GM21360 (cell line): ENCODE measurements at regions not wholly inside any gene's neighbourhood (a gene's known extent, or its start where the extent isn't known, plus 50 kb on each side); places are given as distances from the start of the nearest gene placed in this dataset.

Experiments used
- ATAC-seq: cut with Tn5 transposase; IDR thresholded peaks from one replicate; pipeline ENCODE4 v1.9.1; 2021; ENCODE audit warnings: mild to moderate bottlenecking, moderate library complexity; ENCODE audit not compliant: unreplicated experiment

- ATAC-seq, result no peak
Measured at GRCh38 chr10:43811871-43812270, 163.2 kb upstream of the ZNF32 start.

GRCh38 chr10:43809211-43809930 is 160.7 kb upstream of the ZNF32 start:
- ATAC-seq, result no peak

DNA sequence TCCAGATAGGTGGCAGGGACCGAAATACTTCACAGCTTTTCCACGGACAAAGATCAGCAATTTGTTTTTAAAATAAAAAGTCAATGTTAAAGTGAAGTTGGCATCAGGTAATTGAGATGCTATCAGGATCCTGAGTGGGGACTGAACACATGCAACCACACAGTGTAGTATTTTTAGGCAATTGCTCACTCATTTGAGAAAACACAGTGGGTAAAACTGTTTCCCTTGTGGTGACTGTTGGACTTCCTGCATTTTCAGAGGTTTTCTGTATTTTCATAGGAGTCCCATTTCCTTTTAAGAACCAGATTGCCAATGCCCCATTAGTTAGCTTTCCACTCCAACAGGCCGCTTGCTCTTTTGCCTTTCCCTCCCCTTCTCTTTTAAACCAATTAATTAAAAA is 159.5 kb upstream of the ZNF32 start:
- ATAC-seq, result no peak

GRCh38 chr10:43806831-43807640 is 158.4 kb upstream of the ZNF32 start:
- no peak for ATAC-seq

DNA sequence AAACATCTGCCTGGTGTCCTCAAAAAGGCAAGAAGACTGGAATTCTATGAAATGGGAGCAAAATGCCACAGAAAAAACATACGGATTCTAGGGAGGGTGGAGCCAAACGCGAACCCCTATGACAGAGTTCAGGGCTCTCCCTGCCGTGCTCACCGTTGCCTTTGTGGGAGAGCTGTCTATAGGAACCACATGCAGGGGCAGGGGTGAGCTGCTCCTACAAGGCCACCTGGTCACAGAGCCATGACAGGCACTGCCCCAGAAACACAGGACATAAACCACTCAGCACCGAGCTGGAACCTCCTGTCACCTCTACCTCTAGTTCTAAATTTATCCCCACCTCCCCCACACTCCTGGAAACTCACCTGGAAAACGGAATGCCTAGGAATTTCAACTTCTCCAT is 155.1 kb upstream of the ZNF32 start:
- no peak for ATAC-seq

DNA sequence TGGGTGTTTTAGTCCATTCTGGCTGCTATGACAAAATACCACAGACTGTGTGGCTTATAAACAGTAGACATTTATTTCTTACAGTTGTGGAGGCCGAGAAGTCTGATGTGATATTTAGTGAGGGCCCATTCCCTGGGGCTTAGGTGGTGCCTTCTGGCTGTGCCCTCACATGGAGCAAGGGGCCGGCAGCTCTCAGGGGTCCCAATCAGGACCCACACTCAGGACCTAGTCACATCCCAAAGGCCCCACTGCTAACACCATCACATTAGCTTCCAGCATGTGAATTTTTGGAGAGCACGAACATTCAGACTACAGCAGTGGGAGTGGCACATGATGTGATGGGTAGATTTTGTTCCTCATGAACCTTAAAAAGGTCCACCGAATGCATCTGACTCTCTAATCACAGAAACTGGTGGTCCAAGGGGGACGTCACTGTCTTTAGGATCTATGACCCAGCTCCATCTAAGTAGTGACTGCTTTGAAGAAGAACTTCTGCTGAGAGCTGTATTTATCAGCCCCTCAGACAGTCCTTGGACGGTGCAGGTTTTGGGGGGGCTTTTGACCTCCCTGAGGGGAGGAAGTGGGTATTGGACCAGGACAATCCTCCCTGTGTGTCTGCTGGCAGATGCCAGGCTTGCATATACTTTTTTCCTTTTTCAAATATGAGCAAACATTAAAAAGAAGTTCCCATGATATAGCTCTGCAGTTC is 154.5 kb upstream of the ZNF32 start:
- no peak for ATAC-seq

DNA sequence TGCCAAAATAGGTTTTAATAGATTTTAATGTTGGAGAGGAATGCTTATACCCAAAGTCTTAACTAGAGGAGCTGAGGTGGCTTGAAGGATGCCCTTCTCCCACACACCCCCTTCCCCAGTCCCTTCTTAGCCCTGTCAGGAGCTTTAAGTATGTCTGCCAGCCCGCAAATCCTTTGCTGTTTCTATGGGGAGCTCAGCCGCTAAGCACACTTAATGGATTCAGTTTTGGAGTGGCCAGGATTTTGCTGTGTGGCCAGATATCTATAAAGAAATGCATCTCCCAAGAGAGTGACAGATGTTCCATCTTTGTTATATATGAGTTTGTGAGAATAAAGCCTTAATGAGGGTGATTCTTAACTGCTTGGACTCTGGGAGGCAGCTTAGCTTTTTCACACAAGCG is 152.9 kb upstream of the ZNF32 start:
- ATAC-seq, result no peak

- no peak for ATAC-seq
Measured at GRCh38 chr10:43801140-43801539, 152.5 kb upstream of the ZNF32 start.

GRCh38 chr10:43796781-43797180 is 148.1 kb upstream of the ZNF32 start:
- ATAC-seq, result no peak

DNA sequence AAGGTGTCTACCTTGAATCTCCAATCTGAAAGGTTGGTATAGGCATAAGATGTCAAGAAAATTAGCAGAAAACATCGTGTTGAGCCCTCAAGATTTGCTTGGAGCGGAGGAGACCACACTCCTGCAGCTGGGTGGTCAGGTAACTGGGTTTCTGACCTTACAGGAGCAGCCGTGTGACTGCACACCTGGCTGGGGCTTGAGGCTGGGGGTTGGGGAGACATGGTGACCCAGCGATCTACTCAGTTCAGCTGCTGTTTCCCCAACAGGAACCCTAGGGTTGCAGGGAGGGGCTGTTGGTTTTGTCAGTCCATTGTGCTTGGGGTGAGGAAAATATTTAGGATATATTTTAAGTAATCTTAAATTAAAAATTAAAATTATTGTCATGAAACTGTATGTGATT is 147.0 kb upstream of the ZNF32 start:
- no peak for ATAC-seq

- no peak for ATAC-seq
Measured at GRCh38 chr10:43795093-43795492, 146.4 kb upstream of the ZNF32 start.

DNA sequence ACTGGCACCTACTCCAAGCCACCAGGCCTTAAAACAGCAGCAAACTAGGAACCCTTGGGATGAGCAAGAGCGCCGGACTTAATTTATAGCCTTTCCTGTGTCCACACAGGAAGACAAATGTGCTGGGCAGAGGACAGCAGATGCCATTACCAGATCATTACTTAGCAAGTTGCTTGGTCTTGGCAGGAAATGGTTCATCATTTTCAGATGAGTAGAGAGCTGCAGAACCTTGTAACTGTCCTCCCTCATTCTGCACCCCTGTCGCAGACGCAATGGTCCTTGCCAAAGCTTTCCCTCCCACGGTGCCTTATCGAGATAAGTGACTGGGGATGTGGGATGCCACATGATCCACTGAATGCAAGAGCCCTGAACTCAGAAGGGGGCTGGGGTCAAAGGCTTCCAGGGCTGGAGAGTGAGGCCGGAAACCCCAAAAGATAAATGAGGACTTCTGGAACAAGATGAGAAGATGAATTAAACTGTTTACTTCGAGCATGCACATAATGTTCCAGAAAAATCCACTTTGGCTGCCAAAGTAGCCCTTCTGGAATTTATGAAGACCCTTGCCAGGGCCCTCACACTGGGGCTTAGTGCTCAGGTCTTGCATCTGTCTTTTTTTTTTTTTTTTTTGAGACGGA is 145.6 kb upstream of the ZNF32 start:
- ATAC-seq, result no peak

- ATAC-seq, result no peak
Measured at GRCh38 chr10:43793704-43794103, 145.0 kb upstream of the ZNF32 start.

DNA sequence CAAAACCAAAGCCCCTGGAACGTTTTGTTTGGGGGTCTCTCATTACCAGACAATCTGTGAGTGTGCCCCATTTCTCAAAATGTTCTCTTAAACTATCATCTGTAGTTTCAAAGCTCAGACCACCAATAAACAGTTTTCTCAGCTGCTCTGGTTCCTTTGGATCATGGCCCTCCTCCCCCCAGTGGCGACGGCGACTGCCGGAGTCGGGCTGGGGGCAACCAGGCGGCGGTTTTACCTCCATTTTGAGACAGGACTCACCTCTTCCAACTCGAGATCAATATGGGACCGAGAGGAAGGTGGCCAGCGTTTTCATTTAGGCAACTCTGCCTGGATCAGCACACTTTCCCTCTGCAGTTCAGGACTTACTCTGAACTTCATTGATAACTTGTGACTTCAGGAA is 141.5 kb upstream of the ZNF32 start:
- ATAC-seq, result no peak

DNA sequence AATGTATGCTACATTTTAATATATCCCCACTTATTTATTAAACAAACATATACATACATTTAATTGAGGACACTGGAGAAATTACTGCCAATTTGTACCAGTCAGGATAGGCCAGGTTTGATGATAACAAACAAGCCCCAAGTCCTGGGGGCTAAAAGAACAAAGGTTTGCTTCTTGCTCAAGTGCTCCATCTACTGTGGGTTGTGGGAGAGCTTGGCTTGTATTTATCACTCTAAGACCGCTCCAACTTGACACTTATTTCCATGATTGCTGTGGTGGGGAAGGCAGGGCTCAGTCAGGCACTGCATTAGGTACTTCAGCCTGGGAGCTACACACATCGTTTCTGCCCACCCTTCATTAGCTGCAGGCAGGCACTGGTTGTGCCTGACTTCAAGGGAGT is 136.6 kb upstream of the ZNF32 start:
- ATAC-seq, result no peak

DNA sequence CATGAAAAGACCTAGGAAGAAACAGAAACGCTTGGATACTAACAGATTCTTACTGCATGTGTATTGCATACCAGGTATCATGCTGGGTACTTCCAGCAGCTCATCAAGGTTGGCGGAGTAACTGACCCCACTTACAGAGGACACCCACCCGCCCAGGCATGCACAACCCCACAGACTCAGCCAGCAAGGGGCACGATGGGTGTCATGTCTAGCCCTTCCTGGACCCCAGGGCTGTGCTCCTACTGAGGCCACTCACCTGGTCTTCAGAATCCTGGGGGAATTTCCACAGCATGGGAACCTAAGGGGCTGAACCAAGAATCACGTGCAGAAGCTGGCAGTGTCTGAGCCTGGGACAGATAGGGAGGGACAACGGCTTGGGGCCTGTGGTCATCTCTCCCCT is 134.1 kb upstream of the ZNF32 start:
- no peak for ATAC-seq

DNA sequence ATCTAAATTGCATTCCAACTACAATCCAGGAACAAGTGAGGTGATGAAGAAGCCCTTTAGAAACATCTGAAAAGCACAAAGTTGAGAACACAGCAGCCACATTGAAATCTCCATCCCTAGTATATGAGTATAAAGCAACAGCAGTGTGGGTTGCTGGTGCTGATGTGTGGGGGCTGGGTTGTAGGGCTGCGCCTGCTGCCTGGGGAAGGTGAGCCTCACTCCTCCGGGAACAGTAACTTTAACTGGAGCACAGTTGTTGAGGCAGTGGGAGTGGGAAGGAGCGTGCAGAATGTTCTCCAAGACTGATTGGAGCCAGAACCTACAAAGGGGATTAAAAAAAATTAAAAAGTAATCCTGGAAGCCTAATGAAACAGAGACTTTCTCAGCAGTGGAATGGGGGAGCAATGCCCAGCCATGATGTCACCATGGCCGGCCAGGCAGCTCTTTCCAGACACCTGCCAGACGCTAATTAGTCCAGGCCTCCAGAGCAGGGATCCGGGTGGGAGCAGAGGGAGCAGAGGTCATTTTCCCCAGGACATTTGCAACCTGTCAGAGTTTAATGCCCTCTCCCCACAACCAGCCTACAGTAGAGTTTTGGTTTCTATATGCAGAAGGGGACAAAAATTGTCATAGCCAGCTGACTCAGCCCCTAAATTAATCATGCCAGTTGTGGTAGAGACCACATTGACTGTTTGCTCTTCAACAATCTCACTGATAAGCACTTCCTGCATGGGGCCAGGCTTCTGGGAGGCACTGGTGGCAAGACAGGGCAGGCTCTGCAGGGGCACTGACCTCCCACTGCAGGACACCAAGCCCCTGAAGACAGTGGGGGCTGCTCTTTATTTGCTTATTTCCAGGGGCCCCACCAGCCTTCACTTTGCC is 133.0 kb upstream of the ZNF32 start:
- ATAC-seq, result no peak

DNA sequence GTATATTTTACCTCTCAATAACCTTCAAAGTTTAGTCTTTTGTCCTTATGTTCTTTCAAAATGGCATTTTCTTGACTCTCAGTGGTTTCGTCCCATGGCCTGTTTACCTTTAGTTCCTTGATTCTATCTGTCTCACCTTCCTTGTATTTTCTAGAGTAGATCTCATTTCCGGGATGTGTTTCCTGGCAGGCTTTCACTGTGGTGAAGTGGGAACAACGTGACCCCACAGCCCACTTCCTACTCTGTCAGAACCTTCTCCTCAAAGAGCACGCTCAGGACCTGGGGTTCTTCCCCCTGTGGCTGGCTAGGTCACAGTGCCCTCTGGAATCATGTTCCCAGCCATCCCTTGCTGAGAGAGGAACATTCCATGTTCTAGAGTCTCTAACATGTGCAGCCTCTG is 129.9 kb upstream of the ZNF32 start:
- no peak for ATAC-seq

- no peak for ATAC-seq
Measured at GRCh38 chr10:43775384-43775783, 126.7 kb upstream of the ZNF32 start.

- ATAC-seq, result no peak
Measured at GRCh38 chr10:43774234-43774769, 125.6 kb upstream of the ZNF32 start.
